Effector CD4-positive, alpha-beta T cell (primary cell): ENCODE measurements at regions not wholly inside any gene's neighbourhood (a gene's known extent, or its start where the extent isn't known, plus 50 kb on each side); places are given as distances from the start of the nearest gene placed in this dataset.

Experiments used
- DNase-seq: peaks from one replicate; pipeline ENCODE4 v3.0.0-alpha.2; 2020

GRCh38 chr7:50208378-50208982 lies 96.0 kb upstream of the IKZF1 start:
- DNase-seq = no peak

DNA sequence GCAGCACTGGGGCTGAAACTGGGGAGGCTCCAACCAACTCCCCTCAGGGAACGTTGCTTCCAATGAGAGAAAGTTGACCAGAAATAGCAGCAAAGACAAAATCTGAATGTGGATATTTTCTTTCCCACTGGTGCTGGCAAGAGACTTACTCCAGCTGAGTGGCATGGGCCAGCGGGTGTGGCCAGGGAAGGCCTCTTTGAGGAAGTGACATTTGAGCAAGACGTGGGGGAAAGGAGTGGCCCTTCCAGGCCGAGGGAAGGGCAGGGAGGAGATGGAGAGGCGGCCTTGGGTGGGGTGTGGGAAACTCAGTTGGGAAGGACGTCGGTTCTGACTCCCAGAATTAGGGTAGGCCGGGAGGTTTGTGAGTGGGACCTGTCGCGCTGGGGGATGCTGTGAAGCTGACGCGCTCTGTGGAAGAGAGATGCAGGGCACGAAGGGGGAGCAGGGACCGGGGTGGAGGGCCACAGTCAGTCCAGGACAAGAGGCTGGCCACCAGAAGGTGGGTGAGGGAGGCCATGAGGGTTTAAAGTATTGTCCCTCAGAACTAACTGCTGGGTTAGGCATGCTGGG lies 96.7 kb upstream of the IKZF1 start:
- DNase-seq = no peak

- no peak for DNase-seq
Observed at GRCh38 chr7:50207251-50207564, 97.3 kb upstream of the IKZF1 start.

DNA sequence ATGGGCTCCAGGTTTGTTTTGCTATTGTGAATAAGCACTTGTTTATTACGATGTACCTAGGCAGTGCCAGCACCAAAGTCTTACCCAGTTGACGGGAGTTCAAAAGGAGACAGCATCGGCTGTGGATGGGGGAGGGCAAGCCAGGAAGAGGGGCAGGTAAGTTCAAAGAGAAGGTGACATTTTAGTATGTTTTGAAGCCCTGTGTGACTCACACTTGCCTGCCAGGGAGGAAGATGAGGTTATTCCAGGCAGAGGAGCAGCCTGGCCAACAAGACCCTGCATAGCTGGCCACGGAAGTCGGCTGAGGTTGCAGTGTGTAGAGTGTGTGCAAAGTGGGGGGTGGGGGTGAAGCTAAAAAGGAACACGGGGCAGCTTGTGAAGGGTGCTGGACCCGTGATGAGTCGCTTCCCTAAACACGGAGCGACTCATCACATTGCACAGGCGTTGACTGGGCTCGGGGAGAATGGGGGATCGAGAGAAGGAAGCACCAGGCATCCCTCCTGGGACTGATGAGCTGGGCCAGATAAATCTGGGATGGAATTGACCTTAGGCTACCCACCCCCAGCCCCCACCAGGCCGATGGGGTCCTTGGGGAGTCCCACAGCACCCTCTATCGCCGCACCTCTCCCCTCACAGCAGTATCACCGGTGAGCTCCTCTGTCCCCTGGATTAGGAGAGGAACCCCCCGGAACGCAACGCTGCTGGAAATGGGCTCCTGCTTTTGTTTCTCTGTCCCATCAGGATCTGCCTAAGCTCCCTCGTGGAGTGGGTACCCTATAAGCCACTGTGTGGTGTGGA lies 97.9 kb upstream of the IKZF1 start:
- peak; percentile 68 for DNase-seq

GRCh38 chr7:50205011-50205410 lies 99.5 kb upstream of the IKZF1 start:
- DNase-seq = no peak

GRCh38 chr7:50204581-50204980 lies 99.9 kb upstream of the IKZF1 start:
- no peak for DNase-seq

- no peak for DNase-seq
Observed at GRCh38 chr7:50203521-50203920, 101.0 kb upstream of the IKZF1 start.

GRCh38 chr7:50202052-50202555 lies 102.4 kb upstream of the IKZF1 start:
- DNase-seq = no peak

DNA sequence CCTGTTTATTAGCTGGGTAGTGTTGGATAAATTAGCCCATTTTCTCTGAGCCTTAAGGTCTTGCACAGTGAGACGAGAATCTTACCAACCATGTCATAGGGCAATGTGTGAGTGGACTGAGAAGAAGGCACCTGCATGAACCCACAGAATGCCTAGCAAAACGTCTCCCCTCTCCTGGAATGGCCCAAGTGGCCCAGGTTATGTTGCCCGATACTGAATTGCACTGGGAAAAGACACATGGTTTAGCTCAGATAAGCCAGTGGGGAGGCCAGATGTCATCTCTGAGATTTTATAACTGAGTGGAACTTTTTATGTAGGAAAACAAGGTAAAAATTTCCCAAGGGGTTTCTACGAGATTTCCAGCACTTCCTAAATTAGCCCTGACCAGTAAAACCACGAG lies 104.7 kb upstream of the IKZF1 start:
- no peak for DNase-seq

- DNase-seq = peak; percentile 24
Observed at GRCh38 chr7:50197549-50197948, 104.5 kb upstream of the ZPBP start.

GRCh38 chr7:50196719-50197118 lies 103.7 kb upstream of the ZPBP start:
- DNase-seq = no peak

GRCh38 chr7:50190776-50191175 lies 97.7 kb upstream of the ZPBP start:
- no peak for DNase-seq

DNA sequence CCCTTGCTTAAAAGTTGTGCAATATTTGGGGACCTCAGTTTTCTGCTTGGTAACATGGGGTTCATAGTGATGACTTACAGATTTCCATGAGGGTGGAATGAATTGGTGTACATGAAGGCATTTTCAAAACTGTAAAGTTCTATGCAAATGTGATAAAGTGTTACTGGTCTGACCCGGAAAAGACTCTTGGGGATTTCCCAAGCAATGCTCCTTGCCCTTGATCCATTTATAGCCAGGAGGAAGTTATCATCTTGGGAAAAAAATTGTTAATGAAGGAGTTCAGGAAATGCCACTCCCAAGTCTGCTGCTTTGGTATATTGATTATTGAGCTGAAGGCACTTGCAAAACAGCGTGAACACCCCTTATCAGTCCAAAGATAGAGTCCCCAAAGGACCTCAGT lies 96.3 kb upstream of the ZPBP start:
- DNase-seq = no peak

DNA sequence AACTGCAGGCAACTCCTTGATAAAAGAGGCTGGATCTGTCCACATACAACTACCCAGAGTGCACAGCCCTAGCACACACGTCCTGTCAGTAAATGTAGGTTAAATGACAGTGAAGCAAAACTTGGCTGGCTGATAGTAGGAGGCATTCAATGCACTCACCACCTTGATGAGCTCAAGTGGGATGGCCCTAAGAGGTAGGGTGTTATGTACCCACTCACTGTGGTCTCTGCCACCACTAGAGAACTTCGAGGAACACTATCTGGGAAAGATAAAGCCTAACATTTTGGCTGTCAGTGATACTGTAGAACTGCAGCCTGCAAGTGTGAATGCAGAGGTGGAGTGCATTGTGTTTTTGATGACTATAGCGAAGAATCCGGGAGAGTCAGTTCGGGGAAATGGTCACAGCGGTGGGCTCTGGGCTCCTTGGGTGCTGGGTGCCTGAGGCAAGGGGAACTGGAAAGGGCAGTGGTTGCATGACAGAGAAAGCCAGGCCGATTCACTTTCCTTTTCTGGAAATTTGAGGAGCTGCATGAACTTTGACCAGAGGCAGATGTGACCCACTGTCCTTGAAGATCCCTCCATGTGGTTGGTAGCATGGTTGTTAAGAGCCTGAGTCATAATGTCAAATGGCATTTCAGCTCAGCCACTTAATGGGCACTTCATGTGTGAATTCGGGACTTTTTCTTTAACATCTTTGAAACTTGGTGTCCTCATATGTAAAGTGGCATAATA lies 93.1 kb upstream of the ZPBP start:
- DNase-seq = no peak

GRCh38 chr7:50185208-50185607 lies 92.2 kb upstream of the ZPBP start:
- DNase-seq = no peak

DNA sequence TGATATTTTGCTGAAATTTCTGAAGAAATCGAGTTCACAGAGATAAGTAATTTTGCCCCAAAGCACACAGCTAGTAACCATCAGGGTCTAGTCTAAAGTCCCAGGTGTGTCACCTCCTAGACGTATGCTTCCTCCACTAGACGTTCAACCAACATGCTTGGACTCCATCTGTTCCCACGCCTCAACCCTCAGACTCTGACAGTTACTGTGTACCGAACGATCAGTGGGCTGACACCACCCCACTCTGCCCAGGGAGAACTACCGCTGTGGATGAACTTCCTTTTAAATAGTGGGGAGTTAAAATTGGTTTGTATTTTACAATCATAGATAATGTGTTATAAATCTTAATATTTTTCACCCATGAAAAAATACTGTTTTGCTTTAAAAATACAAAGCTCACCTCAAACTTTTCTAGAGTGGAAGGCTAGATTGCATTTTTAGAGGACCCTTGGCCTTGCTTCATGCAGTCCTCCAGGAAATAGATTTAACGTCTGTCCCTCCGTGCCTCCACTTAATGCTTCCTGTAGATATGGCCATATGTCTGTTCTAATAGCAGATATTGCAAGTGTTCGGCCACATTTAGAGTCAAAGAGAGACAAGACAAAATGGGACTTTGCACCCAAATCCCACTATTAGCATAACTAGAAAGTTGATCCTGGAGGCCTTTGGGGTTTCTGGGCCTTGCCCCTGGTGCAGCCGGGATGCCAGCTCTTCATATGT lies 91.4 kb upstream of the ZPBP start:
- DNase-seq = no peak

GRCh38 chr7:50182759-50183158 lies 89.7 kb upstream of the ZPBP start:
- DNase-seq = no peak

GRCh38 chr7:50181081-50181480 lies 88.0 kb upstream of the ZPBP start:
- no peak for DNase-seq

GRCh38 chr7:50178166-50178565 lies 85.1 kb upstream of the ZPBP start:
- DNase-seq = no peak

- DNase-seq = no peak
Observed at GRCh38 chr7:50174948-50175347, 81.9 kb upstream of the ZPBP start.

- peak; percentile 10 for DNase-seq
Observed at GRCh38 chr7:50166997-50167965, 74.2 kb upstream of the ZPBP start.
